ENCODE measurements at regions not wholly inside any gene's neighbourhood (a gene's known extent, or its start where the extent isn't known, plus 50 kb on each side); places are given as distances from the start of the nearest gene placed in this dataset.

DNA sequence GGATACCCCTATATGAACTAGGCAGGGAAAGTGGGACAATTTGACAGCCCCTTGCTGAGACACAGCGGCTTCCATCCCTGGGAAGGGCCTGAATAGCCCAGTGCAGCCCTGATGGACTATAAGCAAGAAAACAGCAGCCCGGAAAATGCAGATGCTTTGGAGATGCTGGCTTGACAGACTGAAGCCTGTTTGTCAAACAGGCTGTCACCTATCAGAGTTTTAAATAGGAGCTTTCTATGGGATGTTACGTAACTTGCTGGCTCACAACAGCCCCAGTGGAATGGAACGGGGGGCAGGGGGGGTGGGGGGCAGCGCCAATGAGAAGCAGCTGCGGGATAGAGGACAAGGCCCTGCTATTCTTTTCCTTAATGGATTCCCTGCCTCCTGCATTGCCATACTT, 91.9 kb upstream of the NTM start:
- CTCF ChIA-PET = no interaction called here
- Mint-ChIP-seq H3K27me3 (ENCODE audit: low read depth) (no peaks in the 10 kb centered on the region), H3K9me3 (peaks cover 23% of the 10 kb centered on the region), H3K27ac (no peak overlapping the region), H3K4me1 (peaks cover 47% of the 10 kb centered on the region), H3K4me3 (no peak overlapping the region), H3K36me3 (peaks cover 40% of the 10 kb centered on the region)
- POLR2A ChIA-PET = no interaction called here
- DNase-seq (ENCODE audit: low spot score) = no peak
- TF ChIP-seq, protein P1, sequence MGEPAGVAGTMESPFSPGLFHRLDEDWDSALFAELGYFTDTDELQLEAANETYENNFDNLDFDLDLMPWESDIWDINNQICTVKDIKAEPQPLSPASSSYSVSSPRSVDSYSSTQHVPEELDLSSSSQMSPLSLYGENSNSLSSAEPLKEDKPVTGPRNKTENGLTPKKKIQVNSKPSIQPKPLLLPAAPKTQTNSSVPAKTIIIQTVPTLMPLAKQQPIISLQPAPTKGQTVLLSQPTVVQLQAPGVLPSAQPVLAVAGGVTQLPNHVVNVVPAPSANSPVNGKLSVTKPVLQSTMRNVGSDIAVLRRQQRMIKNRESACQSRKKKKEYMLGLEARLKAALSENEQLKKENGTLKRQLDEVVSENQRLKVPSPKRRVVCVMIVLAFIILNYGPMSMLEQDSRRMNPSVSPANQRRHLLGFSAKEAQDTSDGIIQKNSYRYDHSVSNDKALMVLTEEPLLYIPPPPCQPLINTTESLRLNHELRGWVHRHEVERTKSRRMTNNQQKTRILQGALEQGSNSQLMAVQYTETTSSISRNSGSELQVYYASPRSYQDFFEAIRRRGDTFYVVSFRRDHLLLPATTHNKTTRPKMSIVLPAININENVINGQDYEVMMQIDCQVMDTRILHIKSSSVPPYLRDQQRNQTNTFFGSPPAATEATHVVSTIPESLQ (CRISPR knock-in tag; IDR thresholded peaks at IDR 0.05) = no peak
- TF ChIP-seq, protein P2, sequence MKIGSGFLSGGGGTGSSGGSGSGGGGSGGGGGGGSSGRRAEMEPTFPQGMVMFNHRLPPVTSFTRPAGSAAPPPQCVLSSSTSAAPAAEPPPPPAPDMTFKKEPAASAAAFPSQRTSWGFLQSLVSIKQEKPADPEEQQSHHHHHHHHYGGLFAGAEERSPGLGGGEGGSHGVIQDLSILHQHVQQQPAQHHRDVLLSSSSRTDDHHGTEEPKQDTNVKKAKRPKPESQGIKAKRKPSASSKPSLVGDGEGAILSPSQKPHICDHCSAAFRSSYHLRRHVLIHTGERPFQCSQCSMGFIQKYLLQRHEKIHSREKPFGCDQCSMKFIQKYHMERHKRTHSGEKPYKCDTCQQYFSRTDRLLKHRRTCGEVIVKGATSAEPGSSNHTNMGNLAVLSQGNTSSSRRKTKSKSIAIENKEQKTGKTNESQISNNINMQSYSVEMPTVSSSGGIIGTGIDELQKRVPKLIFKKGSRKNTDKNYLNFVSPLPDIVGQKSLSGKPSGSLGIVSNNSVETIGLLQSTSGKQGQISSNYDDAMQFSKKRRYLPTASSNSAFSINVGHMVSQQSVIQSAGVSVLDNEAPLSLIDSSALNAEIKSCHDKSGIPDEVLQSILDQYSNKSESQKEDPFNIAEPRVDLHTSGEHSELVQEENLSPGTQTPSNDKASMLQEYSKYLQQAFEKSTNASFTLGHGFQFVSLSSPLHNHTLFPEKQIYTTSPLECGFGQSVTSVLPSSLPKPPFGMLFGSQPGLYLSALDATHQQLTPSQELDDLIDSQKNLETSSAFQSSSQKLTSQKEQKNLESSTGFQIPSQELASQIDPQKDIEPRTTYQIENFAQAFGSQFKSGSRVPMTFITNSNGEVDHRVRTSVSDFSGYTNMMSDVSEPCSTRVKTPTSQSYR (CRISPR knock-in tag; IDR thresholded peaks at IDR 0.05) = no peak
- TF ChIP-seq GRHL2 (CRISPR knock-in tag; IDR thresholded peaks at IDR 0.05; ENCODE audit: insufficient replicate concordance, severe bottlenecking) (no peak), NR1H2 (CRISPR knock-in tag; IDR thresholded peaks at IDR 0.05) (no peak), SMAD3 (CRISPR knock-in tag; IDR thresholded peaks at IDR 0.05; ENCODE audit: borderline replicate concordance) (no peak), ZNF423 (CRISPR knock-in tag; IDR thresholded peaks at IDR 0.05) (no peak)
- TF ChIP-seq, protein P3, sequence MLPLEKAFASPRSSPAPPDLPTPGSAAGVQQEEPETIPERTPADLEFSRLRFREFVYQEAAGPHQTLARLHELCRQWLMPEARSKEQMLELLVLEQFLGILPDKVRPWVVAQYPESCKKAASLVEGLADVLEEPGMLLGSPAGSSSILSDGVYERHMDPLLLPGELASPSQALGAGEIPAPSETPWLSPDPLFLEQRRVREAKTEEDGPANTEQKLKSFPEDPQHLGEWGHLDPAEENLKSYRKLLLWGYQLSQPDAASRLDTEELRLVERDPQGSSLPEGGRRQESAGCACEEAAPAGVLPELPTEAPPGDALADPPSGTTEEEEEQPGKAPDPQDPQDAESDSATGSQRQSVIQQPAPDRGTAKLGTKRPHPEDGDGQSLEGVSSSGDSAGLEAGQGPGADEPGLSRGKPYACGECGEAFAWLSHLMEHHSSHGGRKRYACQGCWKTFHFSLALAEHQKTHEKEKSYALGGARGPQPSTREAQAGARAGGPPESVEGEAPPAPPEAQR (CRISPR knock-in tag; IDR thresholded peaks at IDR 0.05) = no peak
- ATAC-seq = no peak

DNA sequence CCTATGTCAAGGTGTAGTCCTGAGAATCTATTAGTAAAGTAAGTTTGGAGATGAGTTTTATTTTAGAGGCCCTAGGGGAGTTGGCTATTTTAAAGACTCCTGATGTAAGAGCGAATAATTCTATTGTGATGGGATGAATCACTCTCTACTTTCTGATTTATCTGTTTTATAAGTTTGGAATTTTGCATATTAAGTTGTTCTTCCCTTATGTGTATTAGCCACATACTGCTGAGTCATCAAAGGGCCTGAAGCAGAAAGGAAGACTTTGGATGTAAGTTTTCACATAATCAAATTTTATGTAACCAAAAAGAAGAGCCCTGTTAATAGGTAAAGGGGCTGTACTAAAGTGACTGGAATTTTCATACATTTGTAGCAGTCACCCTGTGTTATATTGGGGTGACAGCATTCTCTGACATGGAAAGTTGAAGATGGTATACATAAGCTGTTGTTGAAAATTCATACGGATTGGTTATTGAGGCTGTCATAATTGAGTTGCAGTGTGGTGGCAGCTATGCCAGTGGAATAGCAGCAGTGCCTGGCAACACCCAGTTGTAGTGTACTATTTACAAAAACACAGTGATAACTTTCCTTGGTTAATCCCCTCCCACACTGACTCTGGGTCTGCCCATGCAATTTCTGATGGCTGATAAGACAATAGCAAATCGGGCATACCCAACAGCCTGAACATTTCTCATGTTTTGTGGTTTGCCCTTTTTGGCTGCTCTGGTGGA, 90.6 kb upstream of the NTM start:
- no peak overlapping the region for H3K27ac Mint-ChIP-seq
- H3K4me3 Mint-ChIP-seq = no peak overlapping the region
- POLR2A ChIA-PET = no interaction called here
- ATAC-seq (no peak), DNase-seq (ENCODE audit: low spot score) (no peak)
- CTCF ChIA-PET = no interaction called here
- peaks cover 23% of the 10 kb centered on the region for H3K9me3 Mint-ChIP-seq
- no peaks in the 10 kb centered on the region for H3K27me3 Mint-ChIP-seq (ENCODE audit: low read depth)
- H3K36me3 Mint-ChIP-seq = peaks cover 40% of the 10 kb centered on the region
- peaks cover 48% of the 10 kb centered on the region for H3K4me1 Mint-ChIP-seq
- TF ChIP-seq KAT7 (CRISPR knock-in tag; IDR thresholded peaks at IDR 0.05; ENCODE audit: borderline replicate concordance) (no peak), GTF2I (CRISPR knock-in tag; conservative IDR thresholded peaks at IDR 0.05) (no peak), ZNF138 (CRISPR knock-in tag; conservative IDR thresholded peaks at IDR 0.05) (no peak), SOX15 (CRISPR knock-in tag; IDR thresholded peaks at IDR 0.05) (no peak), TEAD1 (CRISPR knock-in tag; IDR thresholded peaks at IDR 0.05) (no peak), ZNF671 (CRISPR knock-in tag; IDR thresholded peaks at IDR 0.05) (no peak), SP1 (CRISPR knock-in tag; conservative IDR thresholded peaks at IDR 0.05) (no peak), ZNF121 (CRISPR knock-in tag; IDR thresholded peaks at IDR 0.05) (no peak), NFATC4 (CRISPR knock-in tag; IDR thresholded peaks at IDR 0.05) (no peak)
- TF ChIP-seq, protein P4, sequence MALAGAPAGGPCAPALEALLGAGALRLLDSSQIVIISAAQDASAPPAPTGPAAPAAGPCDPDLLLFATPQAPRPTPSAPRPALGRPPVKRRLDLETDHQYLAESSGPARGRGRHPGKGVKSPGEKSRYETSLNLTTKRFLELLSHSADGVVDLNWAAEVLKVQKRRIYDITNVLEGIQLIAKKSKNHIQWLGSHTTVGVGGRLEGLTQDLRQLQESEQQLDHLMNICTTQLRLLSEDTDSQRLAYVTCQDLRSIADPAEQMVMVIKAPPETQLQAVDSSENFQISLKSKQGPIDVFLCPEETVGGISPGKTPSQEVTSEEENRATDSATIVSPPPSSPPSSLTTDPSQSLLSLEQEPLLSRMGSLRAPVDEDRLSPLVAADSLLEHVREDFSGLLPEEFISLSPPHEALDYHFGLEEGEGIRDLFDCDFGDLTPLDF (CRISPR knock-in tag; IDR thresholded peaks at IDR 0.05) = no peak
- TF ChIP-seq, protein P5, sequence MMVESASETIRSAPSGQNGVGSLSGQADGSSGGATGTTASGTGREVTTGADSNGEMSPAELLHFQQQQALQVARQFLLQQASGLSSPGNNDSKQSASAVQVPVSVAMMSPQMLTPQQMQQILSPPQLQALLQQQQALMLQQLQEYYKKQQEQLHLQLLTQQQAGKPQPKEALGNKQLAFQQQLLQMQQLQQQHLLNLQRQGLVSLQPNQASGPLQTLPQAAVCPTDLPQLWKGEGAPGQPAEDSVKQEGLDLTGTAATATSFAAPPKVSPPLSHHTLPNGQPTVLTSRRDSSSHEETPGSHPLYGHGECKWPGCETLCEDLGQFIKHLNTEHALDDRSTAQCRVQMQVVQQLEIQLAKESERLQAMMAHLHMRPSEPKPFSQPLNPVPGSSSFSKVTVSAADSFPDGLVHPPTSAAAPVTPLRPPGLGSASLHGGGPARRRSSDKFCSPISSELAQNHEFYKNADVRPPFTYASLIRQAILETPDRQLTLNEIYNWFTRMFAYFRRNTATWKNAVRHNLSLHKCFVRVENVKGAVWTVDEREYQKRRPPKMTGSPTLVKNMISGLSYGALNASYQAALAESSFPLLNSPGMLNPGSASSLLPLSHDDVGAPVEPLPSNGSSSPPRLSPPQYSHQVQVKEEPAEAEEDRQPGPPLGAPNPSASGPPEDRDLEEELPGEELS (CRISPR knock-in tag; IDR thresholded peaks at IDR 0.05) = no peak
- TF ChIP-seq, protein P6, sequence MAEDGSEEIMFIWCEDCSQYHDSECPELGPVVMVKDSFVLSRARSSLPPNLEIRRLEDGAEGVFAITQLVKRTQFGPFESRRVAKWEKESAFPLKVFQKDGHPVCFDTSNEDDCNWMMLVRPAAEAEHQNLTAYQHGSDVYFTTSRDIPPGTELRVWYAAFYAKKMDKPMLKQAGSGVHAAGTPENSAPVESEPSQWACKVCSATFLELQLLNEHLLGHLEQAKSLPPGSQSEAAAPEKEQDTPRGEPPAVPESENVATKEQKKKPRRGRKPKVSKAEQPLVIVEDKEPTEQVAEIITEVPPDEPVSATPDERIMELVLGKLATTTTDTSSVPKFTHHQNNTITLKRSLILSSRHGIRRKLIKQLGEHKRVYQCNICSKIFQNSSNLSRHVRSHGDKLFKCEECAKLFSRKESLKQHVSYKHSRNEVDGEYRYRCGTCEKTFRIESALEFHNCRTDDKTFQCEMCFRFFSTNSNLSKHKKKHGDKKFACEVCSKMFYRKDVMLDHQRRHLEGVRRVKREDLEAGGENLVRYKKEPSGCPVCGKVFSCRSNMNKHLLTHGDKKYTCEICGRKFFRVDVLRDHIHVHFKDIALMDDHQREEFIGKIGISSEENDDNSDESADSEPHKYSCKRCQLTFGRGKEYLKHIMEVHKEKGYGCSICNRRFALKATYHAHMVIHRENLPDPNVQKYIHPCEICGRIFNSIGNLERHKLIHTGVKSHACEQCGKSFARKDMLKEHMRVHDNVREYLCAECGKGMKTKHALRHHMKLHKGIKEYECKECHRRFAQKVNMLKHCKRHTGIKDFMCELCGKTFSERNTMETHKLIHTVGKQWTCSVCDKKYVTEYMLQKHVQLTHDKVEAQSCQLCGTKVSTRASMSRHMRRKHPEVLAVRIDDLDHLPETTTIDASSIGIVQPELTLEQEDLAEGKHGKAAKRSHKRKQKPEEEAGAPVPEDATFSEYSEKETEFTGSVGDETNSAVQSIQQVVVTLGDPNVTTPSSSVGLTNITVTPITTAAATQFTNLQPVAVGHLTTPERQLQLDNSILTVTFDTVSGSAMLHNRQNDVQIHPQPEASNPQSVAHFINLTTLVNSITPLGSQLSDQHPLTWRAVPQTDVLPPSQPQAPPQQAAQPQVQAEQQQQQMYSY (CRISPR knock-in tag; IDR thresholded peaks at IDR 0.05) = no peak
- TF ChIP-seq, protein P7, sequence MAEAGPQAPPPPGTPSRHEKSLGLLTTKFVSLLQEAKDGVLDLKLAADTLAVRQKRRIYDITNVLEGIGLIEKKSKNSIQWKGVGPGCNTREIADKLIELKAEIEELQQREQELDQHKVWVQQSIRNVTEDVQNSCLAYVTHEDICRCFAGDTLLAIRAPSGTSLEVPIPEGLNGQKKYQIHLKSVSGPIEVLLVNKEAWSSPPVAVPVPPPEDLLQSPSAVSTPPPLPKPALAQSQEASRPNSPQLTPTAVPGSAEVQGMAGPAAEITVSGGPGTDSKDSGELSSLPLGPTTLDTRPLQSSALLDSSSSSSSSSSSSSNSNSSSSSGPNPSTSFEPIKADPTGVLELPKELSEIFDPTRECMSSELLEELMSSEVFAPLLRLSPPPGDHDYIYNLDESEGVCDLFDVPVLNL (CRISPR knock-in tag; IDR thresholded peaks at IDR 0.05; ENCODE audit: borderline replicate concordance, low read depth) = no peak
- TF ChIP-seq, protein P8, sequence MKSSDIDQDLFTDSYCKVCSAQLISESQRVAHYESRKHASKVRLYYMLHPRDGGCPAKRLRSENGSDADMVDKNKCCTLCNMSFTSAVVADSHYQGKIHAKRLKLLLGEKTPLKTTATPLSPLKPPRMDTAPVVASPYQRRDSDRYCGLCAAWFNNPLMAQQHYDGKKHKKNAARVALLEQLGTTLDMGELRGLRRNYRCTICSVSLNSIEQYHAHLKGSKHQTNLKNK (CRISPR knock-in tag; IDR thresholded peaks at IDR 0.05) = no peak
